ENCODE measurements at regions not wholly inside any gene's neighbourhood (a gene's known extent, or its start where the extent isn't known, plus 50 kb on each side); places are given as distances from the start of the nearest gene placed in this dataset.
A peak's percentile ranks its signal among the peaks of the same experiment; 100 is the strongest.

GRCh38 chr2:234438305-234438977 is 58.4 kb downstream of the ARL4C start:
- Mint-ChIP-seq H3K36me3 (no peaks in the 10 kb centered on the region), H3K27me3 (no peaks in the 10 kb centered on the region), H3K9me3 (peaks cover 0 to 3% (median 2%) of the 10 kb centered on the region in 3 donors), H3K4me3 (peak overlapping the region; percentile 28 to 70 (median 37)), H3K27ac (peak overlapping the region; percentile 90 to 92), H3K4me1 (peaks cover 77 to 87% (median 86%) of the 10 kb centered on the region in 3 donors)
- ChIA-PET CTCF (interaction anchor here (0.6 to 1.0 kb wide), 3 partner anchors 11 to 29 kb away, joined by 3 to 7 read pairs (median 4); no protein-coding TSS in a partner anchor), POLR2A (interaction anchor here (0.6 to 1.5 kb wide), 4 partner anchors 11 to 59 kb away, joined by 3 to 6 read pairs (median 4); no protein-coding TSS in a partner anchor)
- Histone ChIP-seq H3K27me3 (replicated peaks in 1 of 2; ENCODE audit: control insufficient read depth in 2 of 2, extremely low read depth in 1 of 2, insufficient read depth in 2 of 2, low read length in 1 of 2) (no peaks in the 10 kb centered on the region), H3K9me3 (no peaks in the 10 kb centered on the region), H3K4me1 (ENCODE audit: control insufficient read depth in 1 of 2, extremely low read depth in 1 of 2, insufficient read depth in 2 of 2, low read length in 2 of 2) (peaks cover 58 to 67% of the 10 kb centered on the region in 2 experiments), H3K4me3 (ENCODE audit: control insufficient read depth in 1 of 2, extremely low read depth in 1 of 2, low read length in 1 of 2) (no peak overlapping the region), H3K36me3 (ENCODE audit: control insufficient read depth in 2 of 2, extremely low read depth in 1 of 2, insufficient read depth in 1 of 2, low read length in 1 of 2) (no peaks in the 10 kb centered on the region), H3K27ac (ENCODE audit: low read length) (peak overlapping the region; percentile 32)
- 66% methylated on average over 4 of the region's 13 CpGs for WGBS (ENCODE audit: insufficient coverage)
- ATAC-seq (replicated peaks in 1 of 4) (peak; percentile 35 to 51 (median 41)), DNase-seq (no peak)

- DNase-seq: no peak
- Histone ChIP-seq H3K36me3 (ENCODE audit: control insufficient read depth in 2 of 2, extremely low read depth in 1 of 2, insufficient read depth in 1 of 2, low read length in 1 of 2) (no peaks in the 10 kb centered on the region), H3K27ac (ENCODE audit: low read length) (peak overlapping the region; percentile 32), H3K9me3 (no peaks in the 10 kb centered on the region), H3K4me3 (ENCODE audit: control insufficient read depth in 1 of 2, extremely low read depth in 1 of 2, low read length in 1 of 2) (no peak overlapping the region), H3K4me1 (ENCODE audit: control insufficient read depth in 1 of 2, extremely low read depth in 1 of 2, insufficient read depth in 2 of 2, low read length in 2 of 2) (peaks cover 57 to 63% of the 10 kb centered on the region in 2 experiments), H3K27me3 (replicated peaks in 1 of 2; ENCODE audit: control insufficient read depth in 2 of 2, extremely low read depth in 1 of 2, insufficient read depth in 2 of 2, low read length in 1 of 2) (no peaks in the 10 kb centered on the region)
- ChIA-PET CTCF (interaction anchor here in 1 of 2 donors (1.0 kb wide), 1 partner anchor 29 kb away, joined by 3 read pairs; no protein-coding TSS in a partner anchor), POLR2A (interaction anchor here (0.6 to 1.5 kb wide), 4 partner anchors 10 to 60 kb away, joined by 3 to 5 read pairs (median 4); no protein-coding TSS in a partner anchor)
- peaks cover 0 to 3% (median 2%) of the 10 kb centered on the region in 3 donors for H3K9me3 Mint-ChIP-seq
- H3K27ac Mint-ChIP-seq: peak overlapping the region; percentile 90 to 92
- WGBS (ENCODE audit: insufficient coverage): 87% methylated on average over 3 of the region's 11 CpGs
- H3K4me3 Mint-ChIP-seq: peak overlapping the region in 1 of 3 donors; percentile 70
- peaks cover 76 to 84% (median 84%) of the 10 kb centered on the region in 3 donors for H3K4me1 Mint-ChIP-seq
- no peaks in the 10 kb centered on the region for H3K27me3 Mint-ChIP-seq
- no peaks in the 10 kb centered on the region for H3K36me3 Mint-ChIP-seq
- peak in 3 of 4 experiments; percentile 10 to 39 (median 33) for ATAC-seq (replicated peaks in 1 of 4)
Measured at GRCh38 chr2:234437642-234438304, 59.1 kb downstream of the ARL4C start.

- DNase-seq: no peak
- peaks cover 68 to 78% (median 78%) of the 10 kb centered on the region in 3 donors for H3K4me1 Mint-ChIP-seq
- no peaks in the 10 kb centered on the region for H3K36me3 ChIP-seq (ENCODE audit: control insufficient read depth in 2 of 2, extremely low read depth in 1 of 2, insufficient read depth in 1 of 2, low read length in 1 of 2)
- no peaks in the 10 kb centered on the region for H3K27me3 Mint-ChIP-seq
- H3K27me3 ChIP-seq (replicated peaks in 1 of 2; ENCODE audit: control insufficient read depth in 2 of 2, extremely low read depth in 1 of 2, insufficient read depth in 2 of 2, low read length in 1 of 2): no peaks in the 10 kb centered on the region
- 91% methylated on average over 6 of the region's 6 CpGs for WGBS (ENCODE audit: insufficient coverage)
- H3K9me3 Mint-ChIP-seq: no peaks in the 10 kb centered on the region
- POLR2A ChIA-PET: interaction anchor here in 1 of 2 donors (0.6 kb wide), 1 partner anchor 31 kb away, joined by 3 read pairs; no protein-coding TSS in a partner anchor
- no peak overlapping the region for H3K27ac Mint-ChIP-seq
- H3K9me3 ChIP-seq: no peaks in the 10 kb centered on the region
- ATAC-seq (replicated peaks in 1 of 4): no peak
- no peaks in the 10 kb centered on the region for H3K36me3 Mint-ChIP-seq
- CTCF ChIA-PET: no interaction called here
- H3K27ac ChIP-seq (ENCODE audit: low read length): no peak overlapping the region
- no peak overlapping the region for H3K4me3 ChIP-seq (ENCODE audit: control insufficient read depth in 1 of 2, extremely low read depth in 1 of 2, low read length in 1 of 2)
- H3K4me3 Mint-ChIP-seq: peak overlapping the region in 1 of 3 donors; percentile 36
- H3K4me1 ChIP-seq (ENCODE audit: control insufficient read depth in 1 of 2, extremely low read depth in 1 of 2, insufficient read depth in 2 of 2, low read length in 2 of 2): peaks cover 51 to 65% of the 10 kb centered on the region in 2 experiments
Measured at GRCh38 chr2:234436482-234436837, 60.4 kb downstream of the ARL4C start.

- H3K9me3 Mint-ChIP-seq: no peaks in the 10 kb centered on the region
- no peaks in the 10 kb centered on the region for H3K27me3 Mint-ChIP-seq
- Histone ChIP-seq H3K9me3 (no peaks in the 10 kb centered on the region), H3K4me3 (ENCODE audit: control insufficient read depth in 1 of 2, extremely low read depth in 1 of 2, low read length in 1 of 2) (no peak overlapping the region), H3K27ac (ENCODE audit: low read length) (no peak overlapping the region), H3K4me1 (ENCODE audit: control insufficient read depth in 1 of 2, extremely low read depth in 1 of 2, insufficient read depth in 2 of 2, low read length in 2 of 2) (peaks cover 47 to 63% of the 10 kb centered on the region in 2 experiments), H3K27me3 (replicated peaks in 1 of 2; ENCODE audit: control insufficient read depth in 2 of 2, extremely low read depth in 1 of 2, insufficient read depth in 2 of 2, low read length in 1 of 2) (no peaks in the 10 kb centered on the region), H3K36me3 (ENCODE audit: control insufficient read depth in 2 of 2, extremely low read depth in 1 of 2, insufficient read depth in 1 of 2, low read length in 1 of 2) (no peaks in the 10 kb centered on the region)
- DNase-seq (no peak), ATAC-seq (replicated peaks in 1 of 4) (no peak)
- H3K36me3 Mint-ChIP-seq: no peaks in the 10 kb centered on the region
- H3K27ac Mint-ChIP-seq: peak overlapping the region; percentile 29 to 50
- CTCF ChIA-PET: no interaction called here
- H3K4me3 Mint-ChIP-seq: peak overlapping the region in 1 of 3 donors; percentile 36
- POLR2A ChIA-PET: interaction anchor here in 1 of 2 donors (0.6 kb wide), 2 partner anchors 31 to 65 kb away, joined by 3 read pairs; no protein-coding TSS in a partner anchor
- WGBS (ENCODE audit: insufficient coverage): 85% methylated on average over 7 of the region's 7 CpGs
- H3K4me1 Mint-ChIP-seq: peaks cover 67 to 80% (median 78%) of the 10 kb centered on the region in 3 donors
Measured at GRCh38 chr2:234435836-234436481, 60.9 kb downstream of the ARL4C start.

GRCh38 chr2:234433201-234433600 is 63.7 kb downstream of the ARL4C start:
- no peaks in the 10 kb centered on the region for H3K36me3 Mint-ChIP-seq
- peak overlapping the region in 1 of 2 donors; percentile 73 for H3K27ac Mint-ChIP-seq

GRCh38 chr2:234430871-234431270 is 66.0 kb downstream of the ARL4C start:
- H3K27ac ChIP-seq (ENCODE audit: low read length): no peak overlapping the region

More at GRCh38 chr2:234433201-234433600, 63.7 kb downstream of the ARL4C start:
- Mint-ChIP-seq H3K27me3 (no peaks in the 10 kb centered on the region), H3K4me3 (no peak overlapping the region), H3K4me1 (peaks cover 68 to 80% (median 77%) of the 10 kb centered on the region in 3 donors), H3K9me3 (no peaks in the 10 kb centered on the region)
- peaks cover 38 to 56% of the 10 kb centered on the region in 2 experiments for H3K4me1 ChIP-seq (ENCODE audit: control insufficient read depth in 1 of 2, extremely low read depth in 1 of 2, insufficient read depth in 2 of 2, low read length in 2 of 2)
- no peaks in the 10 kb centered on the region for H3K9me3 ChIP-seq
- ATAC-seq (replicated peaks in 1 of 4): no peak
- no peak for DNase-seq
- no peak overlapping the region for H3K27ac ChIP-seq (ENCODE audit: low read length)
- ChIA-PET POLR2A (interaction anchor here in 1 of 2 donors (0.6 kb wide), 1 partner anchor 18 kb away, joined by 3 read pairs; no protein-coding TSS in a partner anchor), CTCF (no interaction called here)
- H3K4me3 ChIP-seq (ENCODE audit: control insufficient read depth in 1 of 2, extremely low read depth in 1 of 2, low read length in 1 of 2): no peak overlapping the region
- no CpG with 5 or more reads among the region's 3 CpGs for WGBS (ENCODE audit: insufficient coverage)
- H3K27me3 ChIP-seq (replicated peaks in 1 of 2; ENCODE audit: control insufficient read depth in 2 of 2, extremely low read depth in 1 of 2, insufficient read depth in 2 of 2, low read length in 1 of 2): no peaks in the 10 kb centered on the region
- H3K36me3 ChIP-seq (ENCODE audit: control insufficient read depth in 2 of 2, extremely low read depth in 1 of 2, insufficient read depth in 1 of 2, low read length in 1 of 2): no peaks in the 10 kb centered on the region

More at GRCh38 chr2:234430871-234431270, 66.0 kb downstream of the ARL4C start:
- ATAC-seq (replicated peaks in 1 of 4) (no peak), DNase-seq (no peak)
- Histone ChIP-seq H3K27me3 (replicated peaks in 1 of 2; ENCODE audit: control insufficient read depth in 2 of 2, extremely low read depth in 1 of 2, insufficient read depth in 2 of 2, low read length in 1 of 2) (no peaks in the 10 kb centered on the region), H3K4me3 (ENCODE audit: control insufficient read depth in 1 of 2, extremely low read depth in 1 of 2, low read length in 1 of 2) (no peak overlapping the region), H3K9me3 (no peaks in the 10 kb centered on the region), H3K36me3 (ENCODE audit: control insufficient read depth in 2 of 2, extremely low read depth in 1 of 2, insufficient read depth in 1 of 2, low read length in 1 of 2) (no peaks in the 10 kb centered on the region), H3K4me1 (ENCODE audit: control insufficient read depth in 1 of 2, extremely low read depth in 1 of 2, insufficient read depth in 2 of 2, low read length in 2 of 2) (peaks cover 40 to 57% of the 10 kb centered on the region in 2 experiments)
- no CpG with 5 or more reads among the region's 2 CpGs for WGBS (ENCODE audit: insufficient coverage)
- no peak overlapping the region for H3K4me3 Mint-ChIP-seq
- CTCF ChIA-PET: no interaction called here
- POLR2A ChIA-PET: interaction anchor here in 1 of 2 donors (1.0 kb wide), 1 partner anchor 16 kb away, joined by 3 read pairs; no protein-coding TSS in a partner anchor
- peak overlapping the region; percentile 50 to 98 for H3K27ac Mint-ChIP-seq
- H3K27me3 Mint-ChIP-seq: no peaks in the 10 kb centered on the region
- H3K4me1 Mint-ChIP-seq: peaks cover 71 to 80% (median 79%) of the 10 kb centered on the region in 3 donors
- no peaks in the 10 kb centered on the region for H3K36me3 Mint-ChIP-seq
- no peaks in the 10 kb centered on the region for H3K9me3 Mint-ChIP-seq
